Left hindlimb (tissue), 1 donor: ENCODE measurements at regions not wholly inside any gene's neighbourhood (a gene's known extent, or its start where the extent isn't known, plus 50 kb on each side); places are given as distances from the start of the nearest gene placed in this dataset.
"Not testable (repeated sequence)": the region's sequence is repeated elsewhere in the genome, so short reads cannot be mapped to it uniquely, and the experiment has no call there.

Experiments
- DNase-seq: peaks from one replicate; pipeline ENCODE4 v3.0.0-alpha.2; 2018

DNA sequence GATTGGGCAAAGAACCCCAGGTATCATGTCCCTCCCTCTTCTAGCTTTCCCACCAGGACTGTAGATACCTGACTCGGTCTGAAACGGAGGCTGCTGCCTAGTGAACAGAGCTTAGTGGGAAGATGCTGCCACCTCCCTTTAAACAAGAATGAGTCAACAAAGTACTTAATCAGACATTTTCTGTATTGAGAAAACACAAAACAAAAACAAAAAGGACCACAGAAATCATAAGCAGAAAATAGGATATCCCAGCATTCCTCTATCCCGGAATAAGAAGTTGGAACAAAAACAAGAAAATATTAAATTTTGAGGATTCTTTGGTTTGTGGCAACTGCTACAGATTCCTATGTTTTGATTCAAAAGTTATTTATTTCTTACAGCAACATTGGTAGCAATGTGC lies 51.7 kb upstream of the COL8A1 start:
- no peak for DNase-seq

DNA sequence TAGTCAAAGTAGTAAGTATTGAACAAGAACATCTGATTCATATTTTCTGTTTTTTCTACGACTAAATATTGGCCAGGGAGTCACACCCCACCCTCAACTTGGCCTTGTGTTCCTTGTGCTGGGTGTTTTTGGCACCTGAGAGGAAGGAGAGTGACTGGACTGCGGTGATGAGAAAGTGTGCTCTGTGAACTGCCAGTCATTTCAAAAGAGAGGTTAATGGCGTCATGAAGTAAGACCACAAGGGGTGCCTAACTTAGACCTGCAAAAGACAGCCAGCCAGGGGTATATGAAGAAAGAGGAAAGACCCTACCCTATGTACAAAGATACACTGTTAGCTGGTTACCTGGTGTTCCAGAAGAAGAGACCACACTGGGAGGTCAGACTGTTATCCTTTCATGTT lies 58.4 kb upstream of the COL8A1 start:
- no peak for DNase-seq

DNA sequence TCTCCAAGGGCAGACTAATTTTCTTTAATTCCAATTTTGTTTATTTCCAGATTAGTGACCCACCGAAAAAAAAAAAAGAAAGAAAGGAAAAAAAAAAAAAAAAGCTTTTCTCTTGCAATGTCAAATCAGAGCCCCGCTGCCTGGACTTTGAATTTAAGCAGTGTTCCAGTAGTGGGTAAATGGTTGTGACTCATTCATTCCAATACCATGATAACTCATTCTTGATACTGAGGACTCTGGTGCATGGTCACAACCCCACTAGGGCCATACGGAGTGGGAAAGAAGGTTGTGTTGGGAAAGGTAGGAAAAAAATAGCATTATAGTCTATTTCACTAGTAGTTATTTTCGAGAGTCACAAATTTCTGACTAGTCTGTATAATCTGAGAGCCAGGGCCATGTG lies 59.1 kb upstream of the COL8A1 start:
- DNase-seq = no peak

DNA sequence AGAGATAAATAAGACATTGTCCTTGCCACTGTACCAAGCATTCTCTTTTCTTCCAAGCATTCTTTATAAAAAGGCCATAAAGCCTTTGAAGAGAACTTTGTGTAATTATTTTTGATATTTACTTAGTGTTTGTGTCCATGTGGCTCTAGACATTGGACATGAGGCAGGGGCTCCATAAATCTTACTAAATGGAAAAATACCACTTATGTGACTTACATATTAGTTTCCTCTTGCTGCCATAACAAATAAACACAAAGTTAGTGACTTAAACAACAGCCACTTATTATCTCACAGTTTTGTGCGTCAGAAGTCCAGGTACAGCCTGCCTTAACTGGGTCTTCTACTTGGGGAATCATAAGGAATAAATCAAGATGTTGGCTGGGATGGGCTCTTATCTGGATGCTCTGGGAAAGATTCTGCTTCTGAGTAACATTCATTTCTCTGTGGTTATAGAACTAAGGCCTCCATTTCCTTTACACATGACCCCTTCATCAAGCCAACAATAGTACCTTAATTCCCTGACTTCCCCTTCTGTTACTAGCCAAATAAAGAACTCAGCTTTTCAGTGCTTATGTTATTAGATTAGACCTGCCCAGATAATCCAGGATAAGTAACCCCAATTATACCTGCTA lies 59.9 kb upstream of the COL8A1 start:
- no peak for DNase-seq

DNA sequence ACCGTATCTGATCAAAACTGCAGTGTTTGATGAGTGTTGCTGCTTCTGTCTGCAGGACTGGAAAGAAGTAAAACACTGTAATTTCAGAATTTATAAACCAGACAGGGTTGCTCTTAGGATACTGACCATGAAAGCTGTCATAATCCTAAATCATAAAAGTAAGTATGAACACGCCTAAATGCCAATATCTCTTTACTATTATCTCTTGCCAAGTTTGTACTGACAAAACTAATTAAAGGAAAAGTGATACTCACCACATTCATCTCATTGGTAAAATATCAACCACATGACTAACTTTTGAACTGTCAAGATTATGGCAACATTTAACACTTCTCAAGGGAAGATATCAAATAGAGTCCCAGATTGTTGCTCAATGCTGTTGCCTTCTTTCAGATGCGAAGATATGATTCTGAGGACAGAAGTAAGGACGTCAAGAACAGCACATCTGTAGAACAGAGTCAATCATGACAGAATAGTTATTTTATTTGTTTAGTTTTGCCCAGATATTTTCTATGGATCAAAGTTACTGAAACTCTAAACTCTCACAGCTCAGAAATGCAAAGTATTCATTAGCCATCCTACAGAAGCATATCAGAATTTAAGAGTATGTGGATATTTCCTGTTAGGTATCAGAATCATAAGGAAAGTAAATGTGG lies 61.4 kb upstream of the COL8A1 start:
- no peak for DNase-seq

DNA sequence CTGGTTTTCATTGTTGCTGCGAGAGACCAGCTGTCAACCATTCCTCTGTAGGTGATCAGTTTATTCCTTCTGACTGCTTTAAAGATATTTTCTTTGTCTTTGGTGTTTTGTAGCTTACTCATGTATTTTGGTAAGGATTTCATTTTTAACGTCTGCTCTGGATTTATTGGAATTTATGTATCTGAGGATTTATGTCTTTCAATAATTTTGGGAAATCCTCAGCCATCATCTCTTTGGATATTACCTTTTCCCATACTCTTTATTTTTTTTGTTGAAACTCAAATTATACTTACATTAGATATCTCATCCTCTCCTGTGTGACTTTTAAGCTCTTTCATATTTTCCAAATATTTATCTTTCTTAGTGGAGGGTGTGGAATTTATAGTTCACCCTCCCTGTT lies 62.7 kb upstream of the COL8A1 start:
- DNase-seq = no peak

DNA sequence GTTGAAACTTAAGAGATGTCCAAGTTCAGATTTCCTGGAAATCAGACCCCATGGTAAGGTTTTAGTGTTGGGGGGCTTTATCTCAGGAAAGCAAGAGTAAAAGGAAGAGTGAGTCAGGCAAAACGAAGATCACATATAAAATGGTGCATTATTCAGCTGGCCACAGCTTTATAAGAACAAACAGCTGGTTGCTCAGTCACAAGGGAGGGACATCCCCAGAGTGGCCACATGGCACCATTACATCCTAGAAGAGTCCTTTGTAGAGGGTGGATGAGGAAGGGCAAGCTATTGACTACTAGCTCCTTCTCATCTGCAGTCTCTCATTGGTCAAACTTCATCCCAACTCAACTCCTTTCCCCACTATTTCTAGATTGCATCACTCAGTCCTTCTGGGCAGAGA lies 68.3 kb upstream of the COL8A1 start:
- DNase-seq = no peak

DNA sequence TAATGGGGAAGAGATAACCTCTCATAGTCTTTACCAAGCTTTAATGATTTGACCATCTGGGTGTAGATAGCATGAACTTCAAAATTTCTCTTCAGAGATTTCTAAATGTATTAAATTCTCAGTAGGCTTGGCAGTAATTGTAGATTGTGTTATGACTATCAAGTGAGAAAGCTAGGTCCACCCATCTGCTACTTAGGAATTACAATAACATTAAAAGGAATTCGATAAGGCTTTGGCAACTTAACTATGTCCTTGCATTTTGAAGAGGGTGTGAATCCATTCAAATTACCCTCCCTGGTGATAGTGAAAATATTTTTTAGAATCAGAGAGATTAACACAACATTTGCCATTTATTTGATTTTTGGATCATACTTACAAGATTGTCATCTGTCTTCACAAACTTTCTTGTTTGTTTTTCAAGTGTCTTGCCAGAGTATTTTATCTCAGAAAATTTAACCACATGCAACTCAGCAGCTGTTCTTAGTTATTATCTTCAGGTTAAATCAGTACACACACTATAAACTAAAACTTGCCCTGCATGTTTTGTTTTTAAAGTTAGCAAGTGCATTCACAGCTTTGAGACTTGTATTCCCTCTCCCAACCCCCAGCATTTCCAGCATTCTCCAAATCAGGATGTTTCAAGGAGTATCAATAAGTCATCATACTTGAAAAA lies 69.6 kb upstream of the COL8A1 start:
- DNase-seq = no peak

DNA sequence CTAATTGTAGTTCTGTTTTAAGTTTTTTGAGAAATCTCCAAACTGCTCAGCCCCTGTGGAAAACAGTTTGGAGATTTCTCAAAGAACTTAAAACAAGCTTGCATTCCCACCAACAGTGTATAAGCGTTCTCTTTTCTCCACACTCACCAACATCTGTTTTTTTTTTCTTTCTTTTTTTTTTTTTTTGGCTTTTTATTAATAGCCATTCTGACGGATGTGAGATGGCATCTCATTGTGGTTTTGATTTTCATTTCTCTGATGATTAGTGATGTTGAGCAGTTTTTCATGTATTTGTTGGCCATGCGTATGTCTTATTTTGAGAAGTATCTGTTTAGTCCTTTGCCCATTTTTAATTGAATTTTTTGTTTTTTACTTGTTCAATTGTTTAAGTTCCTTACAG lies 73.1 kb upstream of the COL8A1 start:
- DNase-seq = no peak

DNA sequence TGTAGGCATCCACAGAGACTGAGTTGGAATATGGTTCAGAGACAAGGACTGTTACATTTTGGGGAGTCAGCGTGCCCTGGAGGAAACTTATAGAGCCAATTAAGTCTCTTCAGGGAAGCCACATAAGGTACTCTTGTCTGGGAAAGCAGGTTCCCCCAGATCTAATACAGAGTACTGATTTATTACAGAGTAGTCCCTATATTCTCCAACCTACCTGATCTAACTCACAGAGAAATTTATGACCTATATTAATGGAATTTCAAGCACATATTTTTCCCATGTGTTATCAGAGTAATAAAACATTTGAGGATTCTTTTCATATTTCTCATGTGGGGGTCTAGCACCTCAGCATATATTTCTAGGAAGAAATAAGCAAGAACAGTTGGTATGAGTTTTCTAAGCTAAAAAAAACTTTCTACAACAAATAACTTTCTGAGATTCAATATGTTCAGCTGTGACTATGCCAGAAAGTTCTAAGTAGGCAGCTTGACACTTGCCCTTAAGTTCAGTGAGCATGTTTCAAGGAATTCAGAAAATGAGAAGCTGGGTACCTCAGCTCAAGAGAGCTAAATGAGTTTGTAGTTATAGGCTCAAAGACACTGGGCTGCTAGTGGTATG lies 75.3 kb upstream of the COL8A1 start:
- DNase-seq = no peak

DNA sequence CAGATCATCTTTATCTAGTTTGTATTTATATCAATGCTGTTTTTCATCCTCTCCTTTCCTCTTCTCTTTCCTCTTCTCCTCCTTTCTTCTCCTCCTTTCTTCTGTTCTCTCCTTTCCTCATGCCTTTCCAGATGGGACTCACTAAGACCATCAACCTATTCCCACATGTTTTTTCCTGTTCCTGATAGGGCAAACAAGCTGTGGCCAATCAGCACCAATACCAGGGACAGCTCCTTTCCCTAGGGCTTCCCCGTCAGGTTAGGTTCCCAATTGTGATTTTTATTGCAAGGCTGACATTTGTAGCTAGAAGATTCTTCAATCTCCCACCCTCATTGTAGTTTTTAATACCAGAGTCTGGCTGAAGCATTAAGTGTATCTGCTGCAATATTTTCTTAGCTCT lies 76.3 kb upstream of the COL8A1 start:
- DNase-seq = no peak

DNA sequence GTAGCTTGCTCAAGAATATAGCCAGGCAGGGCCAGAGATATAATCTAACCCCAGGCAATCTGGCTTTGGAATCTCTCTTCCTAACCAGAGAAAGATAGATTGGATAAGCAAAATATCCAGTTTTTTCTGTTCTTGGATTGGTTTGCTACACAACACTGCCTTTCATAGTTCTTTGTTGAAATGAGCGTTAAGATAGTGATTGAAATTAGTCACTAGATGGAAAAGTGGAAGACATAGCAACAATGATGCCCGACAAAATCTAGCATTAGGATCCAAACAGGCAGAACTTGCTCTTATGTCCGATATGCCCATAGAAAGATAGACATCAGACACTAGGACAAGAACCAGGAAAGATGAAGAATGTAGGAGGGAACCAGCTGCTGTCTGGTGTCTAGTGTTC lies 77.3 kb upstream of the COL8A1 start:
- no peak for DNase-seq

DNA sequence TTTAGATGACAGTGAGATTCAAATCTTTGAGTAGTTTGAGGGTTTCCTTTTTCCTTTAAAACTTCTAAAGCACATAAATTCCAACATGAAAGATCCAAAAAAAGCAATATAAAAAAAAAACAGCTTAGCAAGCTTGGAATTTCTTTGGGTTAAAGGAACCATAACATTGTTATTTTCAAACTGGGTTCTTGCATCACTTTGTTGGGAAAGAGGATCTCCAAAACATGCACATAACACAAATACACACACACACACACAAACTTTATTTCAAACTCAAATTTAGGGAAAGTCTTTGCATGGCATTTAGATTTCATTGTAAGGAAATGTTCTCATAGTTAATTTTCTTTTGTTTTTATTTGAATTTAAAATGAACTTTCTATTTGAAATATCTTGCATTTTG lies 79.2 kb upstream of the COL8A1 start:
- DNase-seq = no peak

DNA sequence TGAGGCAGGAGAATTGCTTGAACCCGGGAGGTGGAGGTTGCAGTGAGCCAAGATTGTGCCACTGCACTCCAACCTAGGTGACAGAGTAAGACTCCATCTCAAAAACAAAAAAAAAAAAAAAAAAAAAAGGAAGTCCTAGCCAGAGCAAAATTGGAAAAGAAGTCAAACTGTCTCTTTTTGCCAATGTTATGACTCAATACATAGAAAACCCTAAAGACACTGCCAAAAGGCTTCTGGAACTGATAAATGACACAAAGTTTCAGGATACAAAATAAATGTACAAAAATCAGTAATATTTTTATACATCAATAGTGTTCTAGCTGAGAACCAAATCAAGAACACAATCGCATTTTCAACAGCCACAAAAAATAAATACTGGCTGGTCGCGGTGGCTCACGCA lies 82.5 kb upstream of the COL8A1 start:
- DNase-seq = not testable (repeated sequence)

DNA sequence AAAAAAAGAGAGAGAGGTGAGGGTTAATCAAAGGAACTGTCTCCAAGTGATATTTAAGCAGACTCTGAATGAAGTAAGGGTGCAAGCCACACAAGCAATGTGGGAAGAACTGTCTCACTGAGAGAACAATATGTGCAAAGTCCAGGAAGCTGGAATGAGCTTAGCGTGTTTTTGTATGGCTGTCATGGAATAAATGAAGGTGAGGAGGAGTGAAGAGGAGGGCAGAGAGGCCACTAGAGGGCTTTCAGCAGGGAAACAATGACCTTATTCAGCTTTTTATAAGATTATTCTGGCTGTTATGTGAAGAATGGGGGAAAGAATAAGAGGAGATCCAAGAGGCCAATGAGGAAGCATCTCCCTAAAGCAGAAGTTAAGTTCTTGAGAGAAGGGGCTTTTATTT lies 86.9 kb upstream of the COL8A1 start:
- DNase-seq = no peak

DNA sequence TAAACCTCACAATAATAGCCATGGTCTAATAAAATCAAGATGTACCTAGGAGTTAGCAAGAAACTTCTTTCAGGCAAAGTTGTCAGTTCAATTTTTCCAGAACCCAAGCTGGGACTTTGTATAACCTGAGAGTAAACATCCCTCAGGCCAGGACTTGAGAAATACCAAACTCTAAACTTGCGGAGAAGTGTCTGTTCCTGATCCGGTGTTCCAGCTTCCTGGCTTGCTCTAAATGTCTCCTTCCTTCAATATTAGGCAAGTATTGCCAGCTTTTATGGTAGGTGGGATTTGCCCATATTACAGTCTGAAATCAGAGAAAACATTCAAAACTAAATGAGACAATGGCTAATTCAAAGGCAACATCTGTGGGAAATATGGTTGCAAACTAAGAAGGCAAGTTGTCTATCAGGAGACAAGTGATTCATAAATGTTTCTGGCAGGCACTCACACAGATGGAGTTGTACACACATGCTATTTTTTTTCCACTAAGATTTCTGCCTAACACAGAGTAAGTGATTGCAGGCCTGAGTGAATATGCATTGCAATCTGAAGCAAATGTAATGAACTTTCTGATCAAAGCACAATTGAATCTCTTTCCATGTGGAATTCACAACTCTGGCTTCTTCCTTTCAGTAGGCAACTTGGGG lies 88.3 kb upstream of the COL8A1 start:
- DNase-seq = no peak

DNA sequence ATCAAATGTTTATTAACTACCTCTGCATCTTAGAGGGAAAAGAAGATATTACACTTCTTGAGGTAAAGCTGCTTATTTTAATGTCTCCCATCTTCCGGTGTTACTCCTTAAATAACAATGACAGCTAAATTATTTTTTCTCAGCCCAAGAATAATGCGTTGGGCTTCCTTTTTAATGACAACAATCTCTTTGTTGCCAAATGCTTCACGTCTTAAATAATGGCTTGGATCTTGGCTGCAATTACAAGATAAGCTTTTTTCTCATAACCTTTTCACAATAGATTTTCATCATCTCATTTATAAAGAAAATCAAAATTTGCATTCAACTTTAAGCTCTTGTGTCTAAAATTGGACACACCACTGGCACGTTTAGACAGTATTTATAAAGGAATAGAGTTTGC lies 89.2 kb upstream of the COL8A1 start:
- no peak for DNase-seq

DNA sequence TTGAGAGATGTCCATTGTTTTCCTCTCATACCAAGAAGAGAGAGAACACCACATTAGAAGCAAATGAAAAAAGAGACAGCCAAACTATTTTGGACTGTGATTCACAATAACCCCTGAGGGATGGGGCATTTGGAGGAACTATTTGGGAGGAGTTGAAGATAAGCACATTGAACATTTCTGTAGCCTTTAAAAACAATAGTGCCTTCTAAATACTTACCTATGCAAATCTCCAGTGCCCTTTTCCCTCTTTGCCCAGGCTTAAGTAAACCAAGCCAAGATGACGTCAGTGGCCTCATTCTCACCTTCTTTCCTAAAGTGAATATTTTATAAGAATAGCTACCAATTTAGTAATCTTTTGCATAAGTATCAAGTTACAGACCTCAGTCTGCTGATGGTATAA lies 89.7 kb upstream of the COL8A1 start:
- DNase-seq = no peak

DNA sequence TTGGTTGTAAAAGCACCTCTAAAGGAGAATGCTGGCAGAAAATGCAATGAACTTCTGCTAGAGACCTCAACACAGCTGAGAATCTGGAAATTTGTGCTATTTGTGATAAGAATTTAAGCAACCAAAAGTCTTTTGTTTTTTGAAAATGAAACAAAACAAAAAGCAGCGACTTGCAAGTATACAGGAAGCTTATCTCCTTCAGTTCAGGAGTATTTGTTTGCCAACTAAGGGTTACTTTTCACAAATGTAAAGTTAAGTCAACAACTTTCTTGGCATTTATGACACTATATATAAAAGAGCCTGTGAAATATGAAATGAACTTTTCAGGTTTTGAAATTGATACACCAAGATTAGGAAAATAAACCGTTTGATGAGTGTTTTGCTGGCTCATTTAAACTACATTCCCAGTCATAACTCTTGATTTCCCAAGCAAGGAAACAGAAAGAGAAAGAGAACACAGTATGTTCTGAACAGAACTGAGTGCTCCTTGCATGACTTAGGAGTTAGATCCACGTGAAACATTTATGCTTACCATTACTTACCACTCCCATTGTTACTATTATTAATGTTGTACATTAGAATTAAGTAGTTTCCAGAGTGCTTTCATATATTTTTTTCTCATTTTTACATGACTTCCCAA lies 92.3 kb upstream of the COL8A1 start:
- DNase-seq = no peak

DNA sequence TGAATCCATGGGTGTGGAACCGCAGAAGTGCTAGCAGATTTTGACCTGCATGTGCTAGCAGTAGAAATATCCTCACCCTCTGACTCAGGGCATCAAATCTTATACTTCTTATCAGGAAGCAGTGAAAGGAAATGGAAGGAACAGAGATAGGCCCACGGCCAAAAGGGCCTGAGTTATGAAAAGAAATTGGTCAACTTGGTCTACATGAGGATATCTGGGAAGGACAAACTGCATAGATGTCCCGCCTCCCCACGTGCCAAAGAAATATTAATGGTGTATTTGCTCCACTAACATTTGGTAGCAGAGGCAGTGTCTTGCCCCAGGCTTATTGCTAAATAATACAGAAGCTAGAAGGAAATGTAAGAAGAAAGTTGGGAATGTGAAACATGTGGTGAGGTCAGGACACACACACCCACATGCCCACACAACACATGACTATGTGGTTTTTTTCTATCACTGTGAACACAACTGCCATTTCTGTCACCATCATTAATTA lies 93.6 kb upstream of the COL8A1 start:
- no peak for DNase-seq

DNA sequence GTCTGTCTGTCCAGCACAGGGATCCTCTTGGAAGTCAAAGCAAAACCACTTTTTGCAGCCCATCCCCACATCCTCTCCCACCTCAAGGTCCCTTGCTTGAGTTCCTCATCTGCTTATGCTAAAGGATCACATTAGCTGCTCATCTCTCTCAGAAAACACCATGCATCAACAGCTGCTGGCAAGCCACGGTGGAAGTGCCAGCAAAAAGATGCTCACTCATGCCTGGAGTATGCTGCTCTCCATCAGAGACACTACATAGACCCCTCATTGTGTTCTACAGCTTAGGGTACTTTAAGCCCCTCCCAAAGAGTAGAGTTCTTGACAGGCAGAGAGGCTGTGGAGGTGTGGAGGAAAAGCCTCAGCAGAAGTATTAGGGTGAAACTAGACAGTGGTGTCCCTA lies 94.6 kb upstream of the COL8A1 start:
- DNase-seq = no peak

DNA sequence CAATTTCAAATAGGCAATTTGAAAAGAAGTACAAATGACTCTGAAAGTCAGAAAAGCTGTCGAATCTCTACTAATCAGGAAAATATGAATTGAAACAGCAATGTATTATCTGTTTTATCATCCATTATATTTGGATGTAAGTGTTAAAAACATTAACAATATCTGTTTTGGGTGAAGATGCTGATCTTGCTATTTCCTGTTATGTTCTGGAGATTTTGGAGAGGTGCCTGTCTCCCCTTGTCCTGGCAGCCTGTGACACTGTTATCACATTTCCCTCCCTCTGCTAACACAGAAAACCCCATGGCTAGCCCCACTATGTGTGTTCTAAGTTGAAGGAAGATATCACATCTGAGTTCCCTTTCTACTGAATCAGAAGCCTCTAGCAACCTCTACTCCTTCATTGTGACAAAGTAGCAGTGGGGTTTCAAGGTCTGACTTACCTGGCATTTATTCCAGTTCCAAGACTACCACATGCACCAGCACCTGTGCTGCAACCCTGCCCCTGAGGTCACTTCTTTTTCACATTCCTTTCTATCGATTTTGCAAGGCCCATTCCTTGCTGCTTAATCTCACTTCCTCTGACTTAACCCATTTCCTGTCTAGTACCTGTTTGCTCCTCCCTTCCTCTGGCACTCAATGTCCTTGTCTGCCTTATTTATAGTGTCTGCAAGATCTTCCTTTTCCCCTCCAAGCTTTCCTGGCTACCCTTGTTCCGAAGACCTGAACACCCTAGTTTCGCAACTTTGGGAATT lies 95.5 kb upstream of the COL8A1 start:
- DNase-seq = no peak
